SU-DHL-6 (cell line): ENCODE measurements at regions not wholly inside any gene's neighbourhood (a gene's known extent, or its start where the extent isn't known, plus 50 kb on each side); places are given as distances from the start of the nearest gene placed in this dataset.

Experiments
- H2AFZ ChIP-seq: fragments of 200-600 bp; sonication (generic); 2 replicates; pipeline ENCODE4 v1.6.1; 2014; ENCODE audit warnings: low read depth, mild to moderate bottlenecking, moderate library complexity, mixed read lengths, antibody characterized with exemption, low read length; ENCODE audit not compliant: severe bottlenecking
- H3F3A ChIP-seq: fragments of 200-600 bp; shearing (Covaris generic); 2 replicates; pipeline ENCODE4 v1.6.0; 2016; ENCODE audit warnings: antibody characterized with exemption, mild to moderate bottlenecking; ENCODE audit not compliant: insufficient read depth
- H3K27ac ChIP-seq: fragments of 200-600 bp; sonication (generic); 2 replicates; pipeline ENCODE4 v1.5.1; 2016; ENCODE audit warnings: low read depth, mild to moderate bottlenecking, low read length, moderate library complexity, mixed read lengths
- H3K27me3 ChIP-seq: fragments of 200-600 bp; sonication (generic), shearing (Covaris generic); 2 replicates; pipeline ENCODE4 v1.6.0; 2014; ENCODE audit warnings: mild to moderate bottlenecking, low read length
- H3K36me3 ChIP-seq: fragments of 200-600 bp; sonication (generic); 2 replicates; pipeline ENCODE4 v1.6.1; 2014; ENCODE audit warnings: mild to moderate bottlenecking, low read length, mixed read lengths
- H3K4me2 ChIP-seq: fragments of 300-600, 200-600 bp; shearing (Covaris generic), sonication (generic); 2 replicates; pipeline ENCODE4 v1.6.0; 2014; ENCODE audit warnings: low read length, low read depth, mild to moderate bottlenecking; ENCODE audit not compliant: poor library complexity, severe bottlenecking
- H3K4me3 ChIP-seq: fragments of 200-600 bp; sonication (generic); 2 replicates; pipeline ENCODE4 v1.5.1; 2014; ENCODE audit warnings: antibody characterized with exemption, low read length, mild to moderate bottlenecking, mixed read lengths; ENCODE audit not compliant: insufficient read depth, poor library complexity, severe bottlenecking
- H3K79me2 ChIP-seq: fragments of 200-600 bp; sonication (generic); 2 replicates; pipeline ENCODE4 v1.6.1; 2014; ENCODE audit warnings: mild to moderate bottlenecking, low read length, moderate library complexity; ENCODE audit not compliant: insufficient read depth
- H3K9ac ChIP-seq: fragments of 200-600 bp; sonication (generic); 2 replicates; pipeline ENCODE4 v1.7.0; 2014; ENCODE audit warnings: mild to moderate bottlenecking, low read length
- H3K9me2 ChIP-seq: fragments of 200-600 bp; sonication (generic); replicated peaks from 2 replicates; pipeline ENCODE4 v1.6.1; 2014; ENCODE audit warnings: low read length; ENCODE audit not compliant: insufficient read depth
- H3K9me3 ChIP-seq: fragments of 200-600 bp; sonication (generic); 2 replicates; pipeline ENCODE4 v1.6.1; 2014; ENCODE audit warnings: low read length, mixed read lengths; ENCODE audit not compliant: insufficient read depth
- H4K20me1 ChIP-seq: fragments of 200-600 bp; sonication (generic); 2 replicates; pipeline ENCODE4 v1.6.1; 2014; ENCODE audit warnings: low read depth, mild to moderate bottlenecking, antibody characterized with exemption, low read length, moderate library complexity, mixed read lengths
- CTCF ChIP-seq: fragments of 200-600 bp; sonication (generic); IDR thresholded peaks from one replicate; pipeline ENCODE4 v1.5.1; 2017; ENCODE audit warnings: antibody characterized with exemption, mild to moderate bottlenecking, low read length, moderate library complexity; ENCODE audit not compliant: insufficient read depth, poor library complexity, severe bottlenecking
- EZH2phosphoT487 ChIP-seq: fragments of 200-600 bp; sonication (generic), shearing (Covaris generic); conservative IDR thresholded peaks from 2 replicates; pipeline ENCODE4 v1.6.1; 2018; ENCODE audit warnings: mild to moderate bottlenecking, antibody characterized with exemption, low read length, moderate library complexity, mixed read lengths

- H3K9me2 ChIP-seq: no peaks in the 10 kb centered on the region
- no peaks in the 10 kb centered on the region for H3K27me3 ChIP-seq
- no peaks in the 10 kb centered on the region for H3K79me2 ChIP-seq
- H3F3A ChIP-seq: no peaks in the 10 kb centered on the region
- H3K36me3 ChIP-seq: no peaks in the 10 kb centered on the region
- H2AFZ ChIP-seq: no peak overlapping the region
- no peak overlapping the region for H3K4me3 ChIP-seq
- H3K9ac ChIP-seq: no peak overlapping the region
- no peaks in the 10 kb centered on the region for H3K9me3 ChIP-seq
- H3K4me2 ChIP-seq: no peak overlapping the region
- TF ChIP-seq CTCF (no peak), EZH2phosphoT487 (no peak)
- H3K27ac ChIP-seq: no peak overlapping the region
- H4K20me1 ChIP-seq: no peaks in the 10 kb centered on the region
These were observed 91.0 kb upstream of the LINGO1 start for GRCh38 chr15:77723756-77724155.

- Histone ChIP-seq H3K36me3 (no peaks in the 10 kb centered on the region), H3K9ac (no peak overlapping the region), H3K4me3 (no peak overlapping the region), H3K4me2 (no peak overlapping the region), H3K27me3 (no peaks in the 10 kb centered on the region), H2AFZ (no peak overlapping the region), H4K20me1 (no peaks in the 10 kb centered on the region), H3K27ac (no peak overlapping the region), H3K79me2 (no peaks in the 10 kb centered on the region), H3F3A (no peaks in the 10 kb centered on the region), H3K9me2 (no peaks in the 10 kb centered on the region), H3K9me3 (no peaks in the 10 kb centered on the region)
- TF ChIP-seq EZH2phosphoT487: no peak
- no peak for TF ChIP-seq CTCF
These were observed 90.2 kb upstream of the LINGO1 start for GRCh38 chr15:77722759-77723460.

- Histone ChIP-seq H3K36me3 (no peaks in the 10 kb centered on the region), H3K9me2 (no peaks in the 10 kb centered on the region), H3K4me2 (no peak overlapping the region), H3F3A (no peaks in the 10 kb centered on the region), H3K27me3 (no peaks in the 10 kb centered on the region), H3K4me3 (no peak overlapping the region), H3K27ac (no peak overlapping the region), H3K9ac (no peak overlapping the region), H3K9me3 (no peaks in the 10 kb centered on the region), H2AFZ (no peak overlapping the region), H4K20me1 (no peaks in the 10 kb centered on the region), H3K79me2 (no peaks in the 10 kb centered on the region)
- TF ChIP-seq CTCF (no peak), EZH2phosphoT487 (no peak)
These were observed 89.3 kb upstream of the LINGO1 start for GRCh38 chr15:77721963-77722362.
